DOHH2 (cell line): ENCODE measurements at regions not wholly inside any gene's neighbourhood (a gene's known extent, or its start where the extent isn't known, plus 50 kb on each side); places are given as distances from the start of the nearest gene placed in this dataset.
A peak's percentile ranks its signal among the peaks of the same experiment; 100 is the strongest.
"Not testable (repeated sequence)": the region's sequence is repeated elsewhere in the genome, so short reads cannot be mapped to it uniquely, and the experiment has no call there.

ENCODE experiments used
- H3F3A ChIP-seq: fragments of 200-600 bp; sonication (generic), shearing (Covaris generic); 2 replicates; pipeline ENCODE4 v1.6.0; 2016; ENCODE audit warnings: antibody characterized with exemption, mild to moderate bottlenecking; ENCODE audit not compliant: control insufficient read depth, insufficient read depth
- H3K27ac ChIP-seq: fragments of 200-600 bp; sonication (generic); 2 replicates; pipeline ENCODE4 v1.5.1; 2014; ENCODE audit warnings: low read depth, mild to moderate bottlenecking, low read length, moderate library complexity
- H3K27me3 ChIP-seq: fragments of 200-600 bp; sonication (generic); 2 replicates; pipeline ENCODE4 v1.6.1; 2014; ENCODE audit warnings: mild to moderate bottlenecking, low read length, mixed read lengths; ENCODE audit not compliant: control insufficient read depth
- H3K36me3 ChIP-seq: fragments of 200-600 bp; sonication (generic); 2 replicates; pipeline ENCODE4 v1.6.1; 2014; ENCODE audit warnings: mild to moderate bottlenecking, low read length, moderate library complexity, mixed read lengths; ENCODE audit not compliant: control insufficient read depth
- H3K4me1 ChIP-seq: fragments of 200-600 bp; sonication (generic); 2 replicates; pipeline ENCODE4 v1.6.1; 2014; ENCODE audit warnings: mild to moderate bottlenecking, low read length, mixed read lengths; ENCODE audit not compliant: control insufficient read depth
- H3K4me2 ChIP-seq: fragments of 200-600 bp; sonication (generic); 2 replicates; pipeline ENCODE4 v1.6.0; 2014; ENCODE audit warnings: mild to moderate bottlenecking, low read length, moderate library complexity
- H3K4me3 ChIP-seq: fragments of 200-600 bp; sonication (generic); 2 replicates; pipeline ENCODE4 v1.5.1; 2014; ENCODE audit warnings: mild to moderate bottlenecking, low read length, mixed read lengths
- H3K79me2 ChIP-seq: fragments of 200-600 bp; sonication (generic); 2 replicates; pipeline ENCODE4 v1.6.1; 2014; ENCODE audit warnings: mild to moderate bottlenecking, low read length, mixed read lengths; ENCODE audit not compliant: control insufficient read depth
- H3K9me2 ChIP-seq: fragments of 200-600 bp; sonication (generic); replicated peaks from 2 replicates; pipeline ENCODE4 v1.6.1; 2014; ENCODE audit warnings: mild to moderate bottlenecking, low read length, mixed read lengths; ENCODE audit not compliant: control insufficient read depth
- H3K9me3 ChIP-seq: fragments of 200-600 bp; sonication (generic); 2 replicates; pipeline ENCODE4 v1.6.1; 2014; ENCODE audit warnings: antibody characterized with exemption, low read length, mixed read lengths; ENCODE audit not compliant: control insufficient read depth, insufficient read depth
- H4K20me1 ChIP-seq: fragments of 200-600 bp; sonication (generic); 2 replicates; pipeline ENCODE4 v1.6.0; 2014; ENCODE audit warnings: low read depth, mild to moderate bottlenecking, antibody characterized with exemption, low read length, moderate library complexity; ENCODE audit not compliant: control insufficient read depth, insufficient read depth
- CTCF ChIP-seq: fragments of 200-600 bp; sonication (generic); IDR thresholded peaks from one replicate; pipeline ENCODE4 v1.5.1; 2014; ENCODE audit warnings: antibody characterized with exemption, mild to moderate bottlenecking, low read depth, low read length; ENCODE audit not compliant: poor library complexity, severe bottlenecking
- EZH2phosphoT487 ChIP-seq: fragments of 200-600 bp; sonication (generic); IDR thresholded peaks from 2 replicates; pipeline ENCODE4 v1.6.1; 2017; ENCODE audit warnings: borderline replicate concordance, mild to moderate bottlenecking, antibody characterized with exemption, low read length, moderate library complexity, mixed read lengths

DNA sequence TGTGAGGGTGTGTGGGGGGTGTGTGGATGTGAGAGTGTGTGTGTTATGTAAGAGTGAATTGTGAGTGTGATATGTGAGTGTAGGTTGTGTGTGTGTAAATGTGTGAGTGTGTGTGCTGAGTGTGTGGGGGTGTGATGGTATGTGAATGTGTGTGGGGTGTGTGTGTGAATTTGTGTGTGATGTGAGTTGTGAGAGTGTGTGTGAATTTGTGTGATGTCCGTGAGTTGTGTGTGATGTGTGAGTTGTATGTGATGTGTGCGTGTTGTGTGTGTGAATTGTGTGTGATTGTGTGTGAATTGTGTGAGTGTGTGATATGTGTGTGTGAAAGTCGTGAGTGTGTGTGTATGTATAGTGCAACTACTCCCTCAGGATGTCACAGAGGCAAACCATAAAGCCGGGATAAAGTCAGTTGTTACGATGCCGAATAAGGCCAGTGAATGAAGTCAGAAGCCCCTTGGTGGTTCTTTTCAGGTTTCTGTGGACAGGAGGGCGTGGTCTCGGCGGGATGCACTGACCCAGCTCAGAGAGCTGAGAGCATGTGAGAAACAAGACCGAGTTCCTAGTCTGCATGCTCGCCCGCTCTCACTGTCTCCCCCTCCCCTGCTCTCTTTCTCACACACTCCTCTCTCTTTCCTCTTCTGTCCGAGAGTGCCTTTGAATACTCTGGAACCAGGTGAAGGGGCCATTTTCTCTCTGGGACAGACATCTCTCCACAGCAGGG is 71.8 kb upstream of the MAX start:
- peaks cover 20% of the 10 kb centered on the region for H3K4me1 ChIP-seq
- H3K9me3 ChIP-seq: no peaks in the 10 kb centered on the region
- H3K27me3 ChIP-seq: no peaks in the 10 kb centered on the region
- TF ChIP-seq EZH2phosphoT487 (no peak), CTCF (no peak)
- no peak overlapping the region for H3K27ac ChIP-seq
- peaks cover 8% of the 10 kb centered on the region; the same call in 1 of the 2 replicates for H3F3A ChIP-seq
- no peak overlapping the region for H3K4me3 ChIP-seq
- H3K36me3 ChIP-seq: no peaks in the 10 kb centered on the region
- no peaks in the 10 kb centered on the region for H3K9me2 ChIP-seq
- H4K20me1 ChIP-seq: no peaks in the 10 kb centered on the region
- H3K79me2 ChIP-seq: no peaks in the 10 kb centered on the region
- H3K4me2 ChIP-seq: no peak overlapping the region

DNA sequence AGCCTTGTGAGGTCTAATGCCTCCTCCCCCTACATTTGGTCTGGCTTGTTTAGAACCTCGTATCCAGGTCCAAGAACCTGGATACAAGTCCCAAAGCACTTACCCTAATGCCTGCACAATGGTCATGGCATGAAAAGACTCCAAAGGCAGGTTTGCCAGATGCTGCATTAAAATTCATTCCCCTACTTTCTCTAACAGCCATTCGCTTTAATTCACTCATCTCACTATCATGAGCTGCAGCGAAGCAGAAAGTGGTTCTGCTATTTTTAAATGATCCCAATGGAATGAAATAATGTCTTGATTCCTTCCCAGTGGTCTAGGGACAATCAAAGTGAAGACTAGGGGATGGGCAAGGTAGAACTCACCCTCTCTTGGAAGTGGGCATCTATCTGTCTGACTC is 72.5 kb upstream of the MAX start:
- Histone ChIP-seq H3K27me3 (no peaks in the 10 kb centered on the region), H4K20me1 (no peaks in the 10 kb centered on the region), H3K4me1 (peaks cover 20% of the 10 kb centered on the region), H3K9me2 (no peaks in the 10 kb centered on the region), H3F3A (peaks cover 8% of the 10 kb centered on the region; the same call in 1 of the 2 replicates), H3K79me2 (no peaks in the 10 kb centered on the region), H3K27ac (no peak overlapping the region), H3K36me3 (no peaks in the 10 kb centered on the region), H3K4me3 (no peak overlapping the region), H3K4me2 (no peak overlapping the region), H3K9me3 (no peaks in the 10 kb centered on the region)
- TF ChIP-seq CTCF (no peak), EZH2phosphoT487 (no peak)

DNA sequence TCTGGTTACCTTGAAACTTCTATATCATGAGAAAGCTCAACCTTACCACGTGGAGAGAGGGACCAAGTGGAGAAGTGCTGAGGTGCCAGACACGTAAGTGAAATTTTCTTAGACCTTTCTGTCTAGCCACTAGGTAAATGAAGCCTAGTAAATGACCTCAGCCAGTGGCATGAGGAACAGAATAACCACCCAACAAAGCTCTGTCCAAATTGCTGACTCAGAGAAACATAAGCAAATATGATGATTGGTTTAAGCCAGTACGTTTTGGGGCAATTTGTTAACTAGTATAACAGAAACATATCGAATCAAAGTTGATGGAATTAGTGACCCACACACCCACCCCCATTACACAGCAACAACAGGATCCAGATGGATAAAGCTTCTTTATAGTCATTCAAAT is 75.2 kb upstream of the MAX start:
- no peak for TF ChIP-seq EZH2phosphoT487
- no peak for TF ChIP-seq CTCF
- Histone ChIP-seq H3K27me3 (no peaks in the 10 kb centered on the region), H3K4me1 (peaks cover 23% of the 10 kb centered on the region), H3K9me2 (no peaks in the 10 kb centered on the region), H4K20me1 (no peaks in the 10 kb centered on the region), H3K27ac (no peak overlapping the region), H3K36me3 (no peaks in the 10 kb centered on the region), H3K4me3 (no peak overlapping the region), H3K79me2 (no peaks in the 10 kb centered on the region), H3K4me2 (no peak overlapping the region), H3K9me3 (peaks cover 13% of the 10 kb centered on the region), H3F3A (peaks cover 13% of the 10 kb centered on the region; the same call in 1 of the 2 replicates)

- H3K4me2 ChIP-seq: peak overlapping the region; percentile 55; the same call in 1 of the 2 replicates
- peaks cover 23% of the 10 kb centered on the region for H3K4me1 ChIP-seq
- not testable (repeated sequence) for H3K27ac ChIP-seq, H3K27me3 ChIP-seq, H3K79me2 ChIP-seq, H3K9me2 ChIP-seq, H3K36me3 ChIP-seq, H4K20me1 ChIP-seq, H3F3A ChIP-seq
- 0 out of 2 replicates have a peak overlapping the region, but pooled peaks have one; percentile 47 for H3K4me3 ChIP-seq
- H3K9me3 ChIP-seq: peaks cover 16% of the 10 kb centered on the region
These were observed 76.9 kb upstream of the MAX start for GRCh38 chr14:65179231-65179630.
